Pancreas (tissue), 10 donors: ENCODE measurements at regions not wholly inside any gene's neighbourhood (a gene's known extent, or its start where the extent isn't known, plus 50 kb on each side); places are given as distances from the start of the nearest gene placed in this dataset.

Experiments used
- ATAC-seq, 4 donors: fragments of 200-7000 bp; cut with Tn5 transposase; one replicate each; pipeline versions ENCODE4 v1.8.0 to v1.9.1; 2020; ENCODE audit warnings: mild to moderate bottlenecking in 4 of 4, moderate library complexity in 4 of 4
- DNase-seq, 6 donors: peaks; one replicate each; pipeline ENCODE4 v3.0.0-alpha.2; 2020
- FAIRE-seq: peaks from 2 replicates; lab custom pipeline; 2012; peaks lifted over from hg19 to GRCh38; lab: Jason Lieb, UNC
- H3K27ac ChIP-seq, 4 donors: fragments of 200-600 bp; sonication (generic); 1 replicate in 3 of 4; 2 replicates in 1 of 4; pipeline versions ENCODE4 v1.5.0 to v1.8.0; 2020
- H3K27me3 ChIP-seq, 4 donors: fragments of 200-600 bp; one replicate each; pipeline ENCODE4 v1.8.0; 2021
- H3K36me3 ChIP-seq, 3 donors: fragments of 200-600 bp; sonication (generic) in 1 of 3; one replicate each; pipeline versions ENCODE4 v1.5.0 to v1.8.0; 2020 to 2021
- H3K4me1 ChIP-seq, 3 donors: fragments of 200-600 bp; one replicate each; pipeline ENCODE4 v1.8.0; 2021
- H3K4me3 ChIP-seq, 4 donors: fragments of 200-600 bp; sonication (generic) in 2 of 4; one replicate each; pipeline versions ENCODE4 v1.5.0 to v1.8.0; 2020 to 2021
- H3K9me3 ChIP-seq, 4 donors: fragments of 200-600 bp; one replicate each; pipeline ENCODE4 v1.8.0; 2021
- WGBS, 2 donors: extraction: QIAGEN DNeasy Blood & Tissue Kit; methylation state at CpG; one replicate each; pipeline ENCODE4 v1.1.7; 2013; 5-methylcytosine and 5-hydroxymethylcytosine counted together
- intact Hi-C, 3 donors: fragments of 100-400 bp; cut with DNase I; formaldehyde crosslinking; loops; one replicate each; pipeline versions ENCODE4 v1.11.1 to v1.14.2; 2022
- TF ChIP-seq, protein P1 (sequence below), 4 donors: fragments of 200-600 bp; sonication (generic) in 3 of 4; IDR thresholded peaks; one replicate each; pipeline versions ENCODE4 v1.5.0 to v1.8.0; 2021; ENCODE audit warnings: antibody characterized with exemption in 4 of 4
- donor health status: healthy with polysubstance abuse.
- donor health status: DM: no; HTN: no; CAD: no; lungs with moderate emphysema.
- donor health status: DM: no; HTN: no; CAD: no.
- donor health status: control.
- donor health status: control.
- donor health status: Bipolar disorder and iron deficiency.
- donor health status: DM: yes; HTN: yes; CAD: no.
- donor health status: DM: no; HTN: no; CAD: no.
- donor health status: DM: no; HTN: no; CAD: no.
- donor health status: DM: yes; HTN: yes; CAD: no.

DNA sequence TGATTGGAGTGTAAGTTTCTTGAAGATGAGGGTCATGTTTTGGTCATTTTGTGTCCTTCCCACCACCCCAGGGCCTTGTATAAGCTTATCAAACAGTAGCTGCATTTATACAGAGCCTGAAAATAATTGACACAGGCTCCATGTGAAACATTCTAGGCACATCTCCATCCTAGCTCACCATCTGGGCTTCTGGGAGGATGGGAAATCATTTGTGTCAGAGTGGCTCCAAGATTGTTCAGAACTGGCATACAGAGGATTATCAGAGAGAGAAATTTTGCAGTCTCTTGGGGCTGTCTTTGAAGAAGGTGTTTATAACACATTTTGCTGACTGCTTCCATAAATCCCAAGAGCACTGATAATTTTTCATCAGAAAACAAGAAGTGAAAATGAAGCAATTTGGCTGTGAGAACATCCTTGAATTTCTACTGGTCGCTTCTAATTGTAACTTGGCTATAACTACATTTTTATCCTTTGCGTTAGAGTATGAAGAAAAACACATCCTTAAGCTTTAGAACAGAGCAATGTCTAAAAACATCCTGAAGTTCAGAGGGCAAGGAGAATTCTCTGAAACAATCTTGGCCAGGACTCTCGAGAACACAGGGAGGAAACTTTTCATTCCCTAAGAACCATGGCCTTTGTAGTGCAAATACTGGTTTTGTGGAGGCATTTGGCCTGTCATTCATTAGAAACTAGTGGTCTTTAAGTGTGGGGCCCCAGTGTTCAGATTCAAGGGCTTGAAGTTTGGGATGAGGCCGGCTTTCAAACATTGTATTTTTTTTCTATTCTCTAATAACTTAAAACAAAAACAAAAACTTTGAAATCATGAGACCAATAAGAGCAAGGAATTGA, 151.1 kb downstream of the DACT1 start:
- intact Hi-C loops, result no loop called here
- no peaks in the 10 kb centered on the region for H3K27me3 ChIP-seq
- TF ChIP-seq, protein P1, sequence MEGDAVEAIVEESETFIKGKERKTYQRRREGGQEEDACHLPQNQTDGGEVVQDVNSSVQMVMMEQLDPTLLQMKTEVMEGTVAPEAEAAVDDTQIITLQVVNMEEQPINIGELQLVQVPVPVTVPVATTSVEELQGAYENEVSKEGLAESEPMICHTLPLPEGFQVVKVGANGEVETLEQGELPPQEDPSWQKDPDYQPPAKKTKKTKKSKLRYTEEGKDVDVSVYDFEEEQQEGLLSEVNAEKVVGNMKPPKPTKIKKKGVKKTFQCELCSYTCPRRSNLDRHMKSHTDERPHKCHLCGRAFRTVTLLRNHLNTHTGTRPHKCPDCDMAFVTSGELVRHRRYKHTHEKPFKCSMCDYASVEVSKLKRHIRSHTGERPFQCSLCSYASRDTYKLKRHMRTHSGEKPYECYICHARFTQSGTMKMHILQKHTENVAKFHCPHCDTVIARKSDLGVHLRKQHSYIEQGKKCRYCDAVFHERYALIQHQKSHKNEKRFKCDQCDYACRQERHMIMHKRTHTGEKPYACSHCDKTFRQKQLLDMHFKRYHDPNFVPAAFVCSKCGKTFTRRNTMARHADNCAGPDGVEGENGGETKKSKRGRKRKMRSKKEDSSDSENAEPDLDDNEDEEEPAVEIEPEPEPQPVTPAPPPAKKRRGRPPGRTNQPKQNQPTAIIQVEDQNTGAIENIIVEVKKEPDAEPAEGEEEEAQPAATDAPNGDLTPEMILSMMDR (IDR thresholded peaks at IDR 0.05), result no peak
- no peaks in the 10 kb centered on the region for H3K36me3 ChIP-seq
- WGBS, 2 donors, result 64 to 70% methylated on average over 4 of the region's 4 CpGs
- H3K27ac ChIP-seq, result no peak overlapping the region
- FAIRE-seq (no peak), DNase-seq (no peak), ATAC-seq (no peak)
- no peaks in the 10 kb centered on the region for H3K4me1 ChIP-seq
- H3K9me3 ChIP-seq, result no peaks in the 10 kb centered on the region
- H3K4me3 ChIP-seq, result no peak overlapping the region

DNA sequence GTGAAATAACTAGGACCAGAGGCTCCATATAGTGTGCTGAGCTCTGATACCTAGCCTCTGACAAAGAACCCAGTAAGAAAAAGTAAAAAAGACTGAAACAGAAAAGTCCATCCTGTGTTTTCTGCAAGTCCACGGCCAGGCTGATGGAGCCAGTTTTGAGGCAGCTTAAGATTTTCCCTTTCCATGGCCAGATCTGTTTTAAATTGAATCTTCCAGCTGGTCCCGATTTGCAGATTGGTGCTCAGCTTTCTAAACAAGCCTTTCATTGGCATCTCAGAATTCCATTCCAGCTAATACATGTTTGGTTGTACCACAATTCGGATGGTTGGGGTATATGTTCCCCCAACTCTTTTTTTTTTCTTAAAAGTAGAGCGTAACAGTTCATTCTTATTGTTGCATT, 152.0 kb downstream of the DACT1 start:
- ATAC-seq (no peak), FAIRE-seq (no peak), DNase-seq (no peak)
- intact Hi-C loops, result no loop called here
- Histone ChIP-seq H3K27ac (no peak overlapping the region), H3K4me3 (no peak overlapping the region), H3K9me3 (no peaks in the 10 kb centered on the region), H3K4me1 (no peaks in the 10 kb centered on the region), H3K36me3 (no peaks in the 10 kb centered on the region), H3K27me3 (no peaks in the 10 kb centered on the region)
- TF ChIP-seq, protein P1 (IDR thresholded peaks at IDR 0.05), result no peak
- 61 to 68% methylated on average over 4 of the region's 4 CpGs for WGBS, 2 donors

DNA sequence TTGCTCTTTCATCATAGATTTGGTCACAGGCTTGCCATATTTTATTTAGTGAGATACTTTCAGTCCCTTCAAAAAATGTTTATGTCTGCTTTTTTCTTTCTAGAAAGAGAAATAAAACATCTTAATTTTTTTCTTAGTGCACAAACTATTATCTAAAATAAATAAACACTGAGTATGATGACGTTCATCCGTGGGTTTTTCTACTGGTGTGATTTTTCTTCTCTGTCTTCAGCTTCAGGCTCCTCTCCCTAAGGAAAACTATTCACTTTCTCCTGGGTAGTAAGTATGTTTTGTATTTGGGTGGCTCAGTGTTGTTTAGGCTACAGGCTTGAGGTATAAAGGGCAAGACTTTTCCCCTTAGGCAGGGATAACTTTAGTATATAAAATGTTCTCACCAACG, 154.7 kb downstream of the DACT1 start:
- intact Hi-C loops, result no loop called here
- peaks cover 5 to 19% (median 16%) of the 10 kb centered on the region in 3 donors for H3K4me1 ChIP-seq
- no peaks in the 10 kb centered on the region for H3K36me3 ChIP-seq
- ATAC-seq, result no peak
- no peak overlapping the region for H3K27ac ChIP-seq
- 41 to 44% methylated on average over 3 of the region's 3 CpGs for WGBS, 2 donors
- no peaks in the 10 kb centered on the region for H3K27me3 ChIP-seq
- no peak overlapping the region for H3K4me3 ChIP-seq
- no peaks in the 10 kb centered on the region for H3K9me3 ChIP-seq
- TF ChIP-seq, protein P1 (IDR thresholded peaks at IDR 0.05), result no peak
- no peak for DNase-seq
- no peak for FAIRE-seq

DNA sequence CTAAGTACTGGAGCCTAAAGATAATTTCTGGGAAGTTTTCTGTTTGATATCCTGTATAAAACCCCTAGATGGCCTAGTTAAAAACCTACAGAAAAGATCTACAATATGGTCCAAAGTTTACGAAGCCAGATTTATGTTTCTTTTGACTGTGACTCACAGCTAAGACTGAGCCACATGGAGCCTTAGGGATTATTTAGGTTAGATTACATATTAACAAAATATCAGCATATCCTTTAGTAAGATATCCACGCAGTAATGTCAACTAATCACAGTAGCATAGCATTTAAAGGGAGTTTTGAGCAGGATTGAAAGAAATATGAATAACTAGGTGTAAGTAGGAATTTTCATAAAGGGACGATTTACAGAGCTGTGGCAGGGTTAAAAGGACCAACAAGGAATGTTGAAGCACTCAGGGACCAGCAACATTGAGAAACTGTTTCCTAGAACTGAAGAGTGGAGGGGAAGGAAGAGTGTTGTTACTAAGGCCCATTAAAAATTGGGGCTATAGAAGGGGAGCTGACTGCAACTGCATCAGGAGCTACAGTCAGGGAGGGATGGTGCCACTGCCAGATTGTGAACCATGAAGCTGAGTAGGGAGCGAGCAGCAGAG, 155.5 kb downstream of the DACT1 start:
- Histone ChIP-seq H3K9me3 (no peaks in the 10 kb centered on the region), H3K4me3 (no peak overlapping the region), H3K27me3 (no peaks in the 10 kb centered on the region), H3K4me1 (peaks cover 5 to 19% (median 16%) of the 10 kb centered on the region in 3 donors), H3K27ac (no peak overlapping the region), H3K36me3 (no peaks in the 10 kb centered on the region)
- TF ChIP-seq, protein P1 (IDR thresholded peaks at IDR 0.05), result no peak
- intact Hi-C loops, result no loop called here
- WGBS, 2 donors, result 59 to 61% methylated on average over 4 of the region's 4 CpGs
- FAIRE-seq (no peak), ATAC-seq (no peak), DNase-seq (no peak)
